ENCODE measurements at regions not wholly inside any gene's neighbourhood (a gene's known extent, or its start where the extent isn't known, plus 50 kb on each side); places are given as distances from the start of the nearest gene placed in this dataset.

DNA sequence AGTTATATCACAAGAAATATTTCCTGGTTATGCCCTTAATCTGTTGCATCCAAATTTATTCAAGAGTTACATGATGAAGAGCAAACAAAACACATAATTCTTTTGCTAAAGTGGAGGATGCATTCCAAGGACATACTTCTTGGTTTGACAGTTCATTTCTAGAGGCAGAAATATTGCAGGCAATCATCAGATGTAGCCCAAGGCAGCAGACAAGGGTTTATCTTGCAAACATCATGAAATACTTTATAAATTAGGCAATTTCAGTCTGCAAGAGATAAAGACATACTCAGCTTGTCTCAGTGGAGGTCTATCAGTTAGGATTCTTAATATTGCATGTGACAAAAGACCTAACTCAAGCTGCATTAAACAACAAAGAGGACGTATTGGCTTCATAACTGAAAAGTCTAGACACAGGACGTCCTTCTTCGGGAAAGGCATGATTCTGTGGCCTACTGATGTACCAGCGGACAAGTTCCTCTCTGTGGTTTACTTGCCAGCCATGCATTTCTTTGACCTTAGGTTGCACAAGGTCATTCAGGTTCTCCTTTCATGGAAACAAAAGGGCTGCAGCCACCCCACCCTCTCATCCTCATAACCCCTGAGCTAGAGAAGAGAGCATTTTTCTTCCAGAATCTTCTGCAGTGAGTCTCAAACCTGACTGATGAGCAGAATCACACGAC, 204.1 kb downstream of the KATNAL1 start:
- Histone ChIP-seq H3K9me3 (replicated peaks; ENCODE audit: control insufficient read depth, insufficient read depth, low read length) (no peaks in the 10 kb centered on the region), H3K4me2 (ENCODE audit: insufficient read depth, low read length) (no peak overlapping the region), H3K9ac (replicated peaks; ENCODE audit: extremely low read depth, insufficient read depth, low read length) (no peak overlapping the region), H3K27me3 (ENCODE audit: control insufficient read depth in 2 of 2, insufficient read depth in 2 of 2, low read length in 2 of 2) (peaks cover 4 to 10% of the 10 kb centered on the region in 2 experiments), H3K27ac (ENCODE audit: insufficient read depth, low read depth, low read length) (no peak overlapping the region), H3K4me3 (replicated peaks in 1 of 3; ENCODE audit: insufficient read depth in 1 of 3, low read depth in 1 of 3, low read length in 3 of 3) (no peak overlapping the region), H3K4me1 (ENCODE audit: control insufficient read depth, extremely low read depth, insufficient read depth, low read length) (no peaks in the 10 kb centered on the region), H2AFZ (ENCODE audit: low read depth, low read length) (no peak overlapping the region), H3K9me1 (replicated peaks; ENCODE audit: control insufficient read depth, extremely low read depth, insufficient read depth, low read length) (no peaks in the 10 kb centered on the region), H4K20me1 (replicated peaks; ENCODE audit: control insufficient read depth, extremely low read depth, insufficient read depth, low read length) (no peaks in the 10 kb centered on the region), H3K36me3 (ENCODE audit: control insufficient read depth in 2 of 2, extremely low read depth in 1 of 2, insufficient read depth in 2 of 2, low read length in 2 of 2) (no peaks in the 10 kb centered on the region), H3K79me2 (ENCODE audit: control insufficient read depth, insufficient read depth, low read length) (no peaks in the 10 kb centered on the region)
- POLR2A ChIA-PET: no interaction called here
- CTCF ChIA-PET: interaction anchor here (2.1 kb wide), 1 partner anchor 9 kb away, joined by 8 read pairs; no protein-coding TSS in a partner anchor
- intact Hi-C loops (cut with micrococcal nuclease): no loop called here
- no TSS peak for BruUV-seq (replicated peaks)
- dilution Hi-C loops (cut with MboI; ENCODE audit: extremely low pct_ligation_motif_present, low sequenced_read_pairs): no loop called here
- FAIRE-seq (no peak), DNase-seq (ENCODE audit: low read depth, low spot score) (no peak)
- no peak for TF ChIP-seq JUN (IDR thresholded peaks at IDR 0.05; ENCODE audit: borderline replicate concordance, insufficient read depth, insufficient read length, low read depth)
- TF ChIP-seq CTCF (IDR thresholded peaks at IDR 0.05; ENCODE audit: extremely low read depth in 1 of 2, insufficient read depth in 1 of 2, low read depth in 1 of 2, low read length in 2 of 2): no peak
- no peak for TF ChIP-seq GATA2 (IDR thresholded peaks at IDR 0.05; ENCODE audit: insufficient read depth, insufficient read length, low read depth, low read length)
- TF ChIP-seq FOS (IDR thresholded peaks at IDR 0.05; ENCODE audit: borderline replicate concordance, insufficient read depth, low read length): no peak
- TF ChIP-seq, protein P1, sequence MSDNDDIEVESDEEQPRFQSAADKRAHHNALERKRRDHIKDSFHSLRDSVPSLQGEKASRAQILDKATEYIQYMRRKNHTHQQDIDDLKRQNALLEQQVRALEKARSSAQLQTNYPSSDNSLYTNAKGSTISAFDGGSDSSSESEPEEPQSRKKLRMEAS (IDR thresholded peaks at IDR 0.05; ENCODE audit: insufficient read depth, insufficient read length): no peak
- no peak for TF ChIP-seq POLR2A (IDR thresholded peaks at IDR 0.05; ENCODE audit: low read depth, low read length)
- TF ChIP-seq POLR2AphosphoS5 (IDR thresholded peaks at IDR 0.05; ENCODE audit: insufficient read depth, low read depth, low read length): no peak
- no peak for TF ChIP-seq EZH2 (IDR thresholded peaks at IDR 0.05; ENCODE audit: borderline replicate concordance, low read depth, low read length, severe bottlenecking)
- no peak for TF ChIP-seq MYC (IDR thresholded peaks at IDR 0.05; ENCODE audit: low read depth, low read length)
